HEK293T (cell line): ENCODE measurements at regions not wholly inside any gene's neighbourhood (a gene's known extent, or its start where the extent isn't known, plus 50 kb on each side); places are given as distances from the start of the nearest gene placed in this dataset.

Experiments used
- CTCF ChIA-PET: fragments of 350-600 bp; formaldehyde crosslinking; extraction: SDS; loops from one replicate; lab custom pipeline; 2021; ENCODE audit warnings: antibody characterized with exemption, inconsistent platforms; lab: Yijun Ruan, JAX
- POLR2A ChIA-PET: fragments of 350-600 bp; formaldehyde crosslinking; extraction: SDS; loops from one replicate; lab custom pipeline; 2020; ENCODE audit warnings: antibody characterized with exemption, inconsistent platforms; lab: Yijun Ruan, JAX
- DNase-seq: peaks from one replicate; pipeline ENCODE4 v3.0.0; 2012; ENCODE audit warnings: mixed read lengths; ENCODE audit errors: extremely low spot score
- ARNT ChIP-seq: fragments of 450-650 bp; IDR thresholded peaks from 2 replicates; pipeline ENCODE4 v1.6.1; 2017; ENCODE audit warnings: mild to moderate bottlenecking
- BHLHE40 ChIP-seq: fragments of 450-650 bp; IDR thresholded peaks from 2 replicates; pipeline ENCODE4 v1.6.1; 2016; ENCODE audit warnings: mild to moderate bottlenecking, moderate library complexity, borderline replicate concordance
- CTBP1 ChIP-seq: fragments of 450-650 bp; IDR thresholded peaks from 2 replicates; pipeline ENCODE4 v1.6.1; 2016; ENCODE audit warnings: borderline replicate concordance
- ELF4 ChIP-seq: fragments of 450-650 bp; IDR thresholded peaks from 2 replicates; pipeline ENCODE4 v1.6.1; 2017; ENCODE audit warnings: antibody characterized with exemption
- FOXA1 ChIP-seq: fragments of 450-650 bp; IDR thresholded peaks from 2 replicates; pipeline ENCODE4 v1.6.1; 2016; ENCODE audit warnings: mild to moderate bottlenecking
- FOXK2 ChIP-seq: fragments of 450-650 bp; IDR thresholded peaks from 2 replicates; pipeline ENCODE4 v1.6.1; 2016; ENCODE audit warnings: mild to moderate bottlenecking
- FOXM1 ChIP-seq: fragments of 450-650 bp; IDR thresholded peaks from 2 replicates; pipeline ENCODE4 v1.6.1; 2017; ENCODE audit warnings: mild to moderate bottlenecking, borderline replicate concordance
- HDGF ChIP-seq: fragments of 450-650 bp; IDR thresholded peaks from 2 replicates; pipeline ENCODE4 v1.6.1; 2017; ENCODE audit warnings: antibody characterized with exemption, borderline replicate concordance
- L3MBTL2 ChIP-seq: fragments of 450-650 bp; conservative IDR thresholded peaks from 2 replicates; pipeline ENCODE4 v1.6.1; 2016; ENCODE audit warnings: mild to moderate bottlenecking
- LEF1 ChIP-seq: fragments of 450-650 bp; IDR thresholded peaks from 2 replicates; pipeline ENCODE4 v1.6.1; 2017; ENCODE audit warnings: mild to moderate bottlenecking, borderline replicate concordance
- NFRKB ChIP-seq: fragments of 450-650 bp; IDR thresholded peaks from 2 replicates; pipeline ENCODE4 v1.6.1; 2016; ENCODE audit warnings: mild to moderate bottlenecking, moderate library complexity
- SP1 ChIP-seq: fragments of 450-650 bp; IDR thresholded peaks from 2 replicates; pipeline ENCODE4 v1.6.1; 2017
- SUZ12 ChIP-seq: fragments of 450-650 bp; IDR thresholded peaks from 2 replicates; pipeline ENCODE4 v1.6.1; 2016; ENCODE audit warnings: mild to moderate bottlenecking
- TARDBP ChIP-seq: fragments of 450-650 bp; IDR thresholded peaks from 2 replicates; pipeline ENCODE4 v1.6.1; 2016
- ZNF384 ChIP-seq: fragments of 450-650 bp; IDR thresholded peaks from 2 replicates; pipeline ENCODE4 v1.6.1; 2016
- TF ChIP-seq, protein P1 (sequence below): fragments of 450-650 bp; IDR thresholded peaks from 2 replicates; pipeline ENCODE4 v1.6.1; 2016

- TF ChIP-seq, protein P1, sequence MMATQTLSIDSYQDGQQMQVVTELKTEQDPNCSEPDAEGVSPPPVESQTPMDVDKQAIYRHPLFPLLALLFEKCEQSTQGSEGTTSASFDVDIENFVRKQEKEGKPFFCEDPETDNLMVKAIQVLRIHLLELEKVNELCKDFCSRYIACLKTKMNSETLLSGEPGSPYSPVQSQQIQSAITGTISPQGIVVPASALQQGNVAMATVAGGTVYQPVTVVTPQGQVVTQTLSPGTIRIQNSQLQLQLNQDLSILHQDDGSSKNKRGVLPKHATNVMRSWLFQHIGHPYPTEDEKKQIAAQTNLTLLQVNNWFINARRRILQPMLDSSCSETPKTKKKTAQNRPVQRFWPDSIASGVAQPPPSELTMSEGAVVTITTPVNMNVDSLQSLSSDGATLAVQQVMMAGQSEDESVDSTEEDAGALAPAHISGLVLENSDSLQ = no peak
- TF ChIP-seq ELF4 = no peak
- no peak for TF ChIP-seq BHLHE40
- no peak for TF ChIP-seq ARNT
- no peak for TF ChIP-seq HDGF
- TF ChIP-seq SUZ12 = no peak
- TF ChIP-seq LEF1 = no peak
- TF ChIP-seq ZNF384 = no peak
- TF ChIP-seq FOXK2 = no peak
- no peak for TF ChIP-seq L3MBTL2
- TF ChIP-seq CTBP1 = no peak
- no peak for TF ChIP-seq TARDBP
- no peak for TF ChIP-seq FOXA1
- TF ChIP-seq FOXM1 = no peak
- no peak for TF ChIP-seq SP1
- TF ChIP-seq NFRKB = no peak
- POLR2A ChIA-PET = no interaction called here
- DNase-seq = peak; percentile 29
- CTCF ChIA-PET = no interaction called here
These were observed 241.2 kb downstream of the PIK3R1 start for GRCh38 chr5:68456756-68457217.

DNA sequence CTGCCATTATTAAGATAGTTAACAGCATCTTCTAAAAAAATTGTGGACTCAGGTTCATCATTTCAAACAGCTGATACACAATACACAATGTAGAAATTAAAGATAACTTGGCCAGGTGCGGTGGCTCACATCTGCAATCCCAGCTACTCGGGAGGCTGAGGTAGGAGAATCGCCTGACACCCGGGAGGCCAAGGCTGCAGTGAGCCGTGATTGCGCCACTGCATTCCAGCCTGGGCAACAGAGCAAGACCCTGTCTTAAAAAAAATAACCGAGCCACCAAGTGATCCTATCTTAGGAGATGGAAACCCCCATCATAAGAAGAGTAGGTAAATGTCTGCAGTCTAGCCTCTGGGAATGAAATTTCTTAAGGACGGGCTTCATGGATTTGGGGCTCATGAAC is 241.7 kb downstream of the PIK3R1 start:
- DNase-seq = no peak
- ChIA-PET POLR2A (no interaction called here), CTCF (no interaction called here)
- TF ChIP-seq SUZ12 (no peak), TARDBP (no peak), LEF1 (no peak), SP1 (no peak), HDGF (no peak), BHLHE40 (no peak), NFRKB (no peak)
- TF ChIP-seq, protein P1 = no peak

GRCh38 chr5:68458416-68459021 is 243.0 kb downstream of the PIK3R1 start:
- DNase-seq = no peak
- ChIA-PET CTCF (no interaction called here), POLR2A (no interaction called here)
- TF ChIP-seq SUZ12 (no peak), FOXM1 (no peak), L3MBTL2 (no peak), ELF4 (no peak)

- TF ChIP-seq ARNT (no peak), SP1 (no peak), FOXK2 (no peak), TARDBP (no peak), NFRKB (no peak), L3MBTL2 (no peak), SUZ12 (no peak), CTBP1 (no peak), BHLHE40 (no peak), ELF4 (no peak), ZNF384 (no peak), LEF1 (no peak)
- TF ChIP-seq, protein P1 = no peak
- ChIA-PET CTCF (no interaction called here), POLR2A (no interaction called here)
- no peak for DNase-seq
These were observed 243.7 kb downstream of the PIK3R1 start for GRCh38 chr5:68459093-68459809.

GRCh38 chr5:68459810-68460139 is 244.2 kb downstream of the PIK3R1 start:
- CTCF ChIA-PET = no interaction called here
- DNase-seq = no peak
- TF ChIP-seq CTBP1 = no peak
- no peak for TF ChIP-seq L3MBTL2
- no peak for TF ChIP-seq HDGF
- TF ChIP-seq LEF1 = no peak
- no peak for TF ChIP-seq FOXA1
- TF ChIP-seq TARDBP = no peak
- TF ChIP-seq, protein P1 = no peak
- no peak for TF ChIP-seq FOXK2
- no peak for TF ChIP-seq NFRKB
- no peak for TF ChIP-seq ELF4
- no peak for TF ChIP-seq SP1
- TF ChIP-seq BHLHE40 = no peak
- no peak for TF ChIP-seq ARNT
- TF ChIP-seq FOXM1 = no peak
- no peak for TF ChIP-seq ZNF384
- no peak for TF ChIP-seq SUZ12

More at GRCh38 chr5:68459810-68460139, 244.2 kb downstream of the PIK3R1 start:
- POLR2A ChIA-PET = no interaction called here
